DOHH2 (cell line): ENCODE measurements at regions not wholly inside any gene's neighbourhood (a gene's known extent, or its start where the extent isn't known, plus 50 kb on each side); places are given as distances from the start of the nearest gene placed in this dataset.

Experiments used
- CTCF ChIP-seq: fragments of 200-600 bp; sonication (generic); IDR thresholded peaks from one replicate; pipeline ENCODE4 v1.5.1; 2014; ENCODE audit warnings: antibody characterized with exemption, mild to moderate bottlenecking, low read depth, low read length; ENCODE audit not compliant: poor library complexity, severe bottlenecking
- EZH2phosphoT487 ChIP-seq: fragments of 200-600 bp; sonication (generic); IDR thresholded peaks from 2 replicates; pipeline ENCODE4 v1.6.1; 2017; ENCODE audit warnings: borderline replicate concordance, mild to moderate bottlenecking, antibody characterized with exemption, low read length, moderate library complexity, mixed read lengths

GRCh38 chr3:66753670-66754069 lies 244.4 kb upstream of the KBTBD8 start:
- TF ChIP-seq CTCF (no peak), EZH2phosphoT487 (no peak)
